VCaP (cell line): ENCODE measurements at regions not wholly inside any gene's neighbourhood (a gene's known extent, or its start where the extent isn't known, plus 50 kb on each side); places are given as distances from the start of the nearest gene placed in this dataset.
A peak's percentile ranks its signal among the peaks of the same experiment; 100 is the strongest.

ENCODE experiments used
- H3K27ac ChIP-seq: fragments of 450-650 bp; 2 replicates; pipeline ENCODE4 v1.5.1; 2017
- CTCF ChIP-seq: fragments of 450-650 bp; conservative IDR thresholded peaks from 2 replicates; pipeline ENCODE4 v1.5.1; 2017; ENCODE audit warnings: mild to moderate bottlenecking, moderate library complexity

- TF ChIP-seq CTCF = no peak
- no peak overlapping the region for H3K27ac ChIP-seq
Measured at GRCh38 chr16:66289986-66290385, 76.5 kb upstream of the CDH5 start.

GRCh38 chr16:66289051-66289680 lies 77.3 kb upstream of the CDH5 start:
- no peak overlapping the region for H3K27ac ChIP-seq
- no peak for TF ChIP-seq CTCF

- H3K27ac ChIP-seq = no peak overlapping the region
- TF ChIP-seq CTCF = no peak
Measured at GRCh38 chr16:66287926-66288325, 78.6 kb upstream of the CDH5 start.

- no peak for TF ChIP-seq CTCF
- H3K27ac ChIP-seq = no peak overlapping the region
Measured at GRCh38 chr16:66287416-66287815, 79.1 kb upstream of the CDH5 start.

- H3K27ac ChIP-seq = no peak overlapping the region
Measured at GRCh38 chr16:66286527-66286926, 80.0 kb upstream of the CDH5 start.

GRCh38 chr16:66278604-66279262 lies 87.8 kb upstream of the CDH5 start:
- peak; percentile 42 for TF ChIP-seq CTCF
- no peak overlapping the region for H3K27ac ChIP-seq

More at GRCh38 chr16:66286527-66286926, 80.0 kb upstream of the CDH5 start:
- no peak for TF ChIP-seq CTCF

- no peak for TF ChIP-seq CTCF
- no peak overlapping the region for H3K27ac ChIP-seq
Measured at GRCh38 chr16:66278111-66278531, 88.4 kb upstream of the CDH5 start.
